ENCODE measurements at regions not wholly inside any gene's neighbourhood (a gene's known extent, or its start where the extent isn't known, plus 50 kb on each side); places are given as distances from the start of the nearest gene placed in this dataset.
"Not testable (repeated sequence)": the region's sequence is repeated elsewhere in the genome, so short reads cannot be mapped to it uniquely, and the experiment has no call there.

GRCh38 chr2:184444217-184444616 is 154.1 kb upstream of the ZNF804A start:
- H3K4me1 Mint-ChIP-seq = no peaks in the 10 kb centered on the region
- no peak overlapping the region for H3K27ac Mint-ChIP-seq
- peaks cover 2 to 15% (median 8%) of the 10 kb centered on the region in 6 donors for H3K9me3 Mint-ChIP-seq
- no peak overlapping the region for H3K4me3 Mint-ChIP-seq
- DNase-seq = no peak
- no peaks in the 10 kb centered on the region for H3K27me3 Mint-ChIP-seq (ENCODE audit: low read depth in 3 of 3)
- no peaks in the 10 kb centered on the region for H3K36me3 Mint-ChIP-seq

DNA sequence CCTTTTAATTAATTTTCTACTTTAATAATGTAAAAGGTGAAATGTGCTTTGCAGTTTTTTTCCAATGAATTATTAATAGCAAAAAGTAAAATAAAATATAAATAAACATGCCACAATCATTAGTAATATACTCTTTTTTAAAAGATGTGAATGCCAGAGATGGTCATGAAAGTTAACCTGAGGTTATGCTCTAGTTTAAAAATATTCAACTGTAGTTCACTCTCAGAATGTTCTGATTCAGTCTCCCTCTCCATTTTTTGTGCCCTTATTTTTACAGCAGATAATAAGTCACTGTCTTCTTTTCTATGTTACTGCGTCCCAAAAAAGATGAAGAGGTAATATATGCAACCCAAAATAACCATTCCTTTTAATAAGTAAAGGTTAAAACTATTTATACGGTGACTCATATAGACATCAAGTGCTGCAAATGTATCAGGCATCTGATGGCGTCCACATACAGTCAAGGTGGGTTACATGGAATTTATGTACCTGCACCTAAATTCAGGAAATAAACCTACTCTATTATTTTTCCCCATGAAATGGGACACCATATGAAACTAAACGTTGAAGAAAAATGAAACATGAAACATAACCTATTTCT is 153.6 kb upstream of the ZNF804A start:
- H3K4me3 Mint-ChIP-seq = no peak overlapping the region
- H3K27ac Mint-ChIP-seq = no peak overlapping the region
- H3K9me3 Mint-ChIP-seq = peaks cover 2 to 18% (median 10%) of the 10 kb centered on the region in 6 donors
- no peaks in the 10 kb centered on the region for H3K4me1 Mint-ChIP-seq
- no peaks in the 10 kb centered on the region for H3K36me3 Mint-ChIP-seq
- H3K27me3 Mint-ChIP-seq (ENCODE audit: low read depth in 3 of 3) = no peaks in the 10 kb centered on the region
- no peak for DNase-seq

DNA sequence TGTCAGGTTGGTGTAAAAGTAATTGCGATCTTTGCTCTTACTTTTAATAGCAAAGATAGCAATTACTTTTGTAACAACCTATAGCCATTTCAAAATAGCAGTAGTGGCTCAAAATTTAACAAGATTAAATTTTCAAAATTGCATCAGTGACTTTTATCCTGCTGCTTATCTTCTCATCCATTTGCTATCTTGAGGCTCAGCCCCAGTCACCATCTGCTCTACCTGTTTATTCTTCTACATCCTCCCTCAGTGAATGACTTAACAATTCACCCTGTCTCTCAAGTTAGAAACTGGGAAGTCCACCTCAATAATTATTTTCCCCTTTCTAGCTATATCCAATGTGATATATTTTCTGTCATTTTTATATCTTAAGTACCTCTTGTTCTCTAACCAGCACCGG is 148.6 kb upstream of the ZNF804A start:
- Mint-ChIP-seq H3K27ac (no peak overlapping the region), H3K36me3 (no peaks in the 10 kb centered on the region), H3K4me1 (no peaks in the 10 kb centered on the region), H3K4me3 (no peak overlapping the region), H3K9me3 (peaks cover 6 to 25% (median 17%) of the 10 kb centered on the region in 6 donors), H3K27me3 (ENCODE audit: low read depth in 3 of 3) (no peaks in the 10 kb centered on the region)
- no peak for DNase-seq

DNA sequence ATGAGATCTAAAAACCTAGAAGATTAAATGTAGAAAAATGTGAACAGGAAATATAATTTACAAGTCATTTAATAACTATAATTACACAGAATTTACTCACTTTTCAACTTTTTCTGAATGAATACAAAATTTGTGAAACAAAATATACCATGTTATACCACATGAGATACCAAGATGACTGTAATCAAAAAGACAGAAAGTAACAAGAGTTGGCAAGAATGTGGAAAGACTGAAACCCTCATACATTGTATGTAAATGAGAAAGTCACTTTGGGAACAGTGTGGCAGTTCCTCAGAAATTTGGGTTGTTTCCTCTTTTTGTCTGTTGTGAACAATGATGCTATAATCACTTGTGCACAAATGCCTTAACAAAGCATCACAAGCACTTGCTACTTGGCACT is 145.4 kb upstream of the ZNF804A start:
- Mint-ChIP-seq H3K36me3 (no peaks in the 10 kb centered on the region), H3K4me1 (no peaks in the 10 kb centered on the region), H3K4me3 (no peak overlapping the region), H3K9me3 (peaks cover 12 to 42% (median 26%) of the 10 kb centered on the region in 6 donors), H3K27ac (no peak overlapping the region), H3K27me3 (ENCODE audit: low read depth in 3 of 3) (peaks cover 0 to 2% (median 0%) of the 10 kb centered on the region in 3 donors)
- DNase-seq = no peak

- no peak for DNase-seq
- H3K27me3 Mint-ChIP-seq (ENCODE audit: low read depth in 3 of 3) = peaks cover 0 to 2% (median 0%) of the 10 kb centered on the region in 3 donors
- no peaks in the 10 kb centered on the region for H3K4me1 Mint-ChIP-seq
- H3K9me3 Mint-ChIP-seq = peaks cover 11 to 40% (median 16%) of the 10 kb centered on the region in 6 donors
- H3K27ac Mint-ChIP-seq = no peak overlapping the region
- no peaks in the 10 kb centered on the region for H3K36me3 Mint-ChIP-seq
- no peak overlapping the region for H3K4me3 Mint-ChIP-seq
These were observed 142.7 kb upstream of the ZNF804A start for GRCh38 chr2:184455624-184456023.

GRCh38 chr2:184456693-184457092 is 141.6 kb upstream of the ZNF804A start:
- H3K4me3 Mint-ChIP-seq; H3K36me3 Mint-ChIP-seq; DNase-seq; H3K27me3 Mint-ChIP-seq (ENCODE audit: low read depth in 3 of 3); H3K27ac Mint-ChIP-seq; H3K4me1 Mint-ChIP-seq: not testable (repeated sequence)
- H3K9me3 Mint-ChIP-seq = peaks cover 11 to 36% (median 13%) of the 10 kb centered on the region in 6 donors

- H3K36me3 Mint-ChIP-seq = peaks cover 0 to 3% (median 0%) of the 10 kb centered on the region in 3 donors
- H3K4me1 Mint-ChIP-seq = no peaks in the 10 kb centered on the region
- no peak overlapping the region for H3K27ac Mint-ChIP-seq
- peaks cover 12 to 33% (median 19%) of the 10 kb centered on the region in 6 donors for H3K9me3 Mint-ChIP-seq
- peaks cover 0 to 2% (median 0%) of the 10 kb centered on the region in 3 donors for H3K27me3 Mint-ChIP-seq (ENCODE audit: low read depth in 3 of 3)
- no peak for DNase-seq
- H3K4me3 Mint-ChIP-seq = no peak overlapping the region
These were observed 135.0 kb upstream of the ZNF804A start for GRCh38 chr2:184463102-184463865.

DNA sequence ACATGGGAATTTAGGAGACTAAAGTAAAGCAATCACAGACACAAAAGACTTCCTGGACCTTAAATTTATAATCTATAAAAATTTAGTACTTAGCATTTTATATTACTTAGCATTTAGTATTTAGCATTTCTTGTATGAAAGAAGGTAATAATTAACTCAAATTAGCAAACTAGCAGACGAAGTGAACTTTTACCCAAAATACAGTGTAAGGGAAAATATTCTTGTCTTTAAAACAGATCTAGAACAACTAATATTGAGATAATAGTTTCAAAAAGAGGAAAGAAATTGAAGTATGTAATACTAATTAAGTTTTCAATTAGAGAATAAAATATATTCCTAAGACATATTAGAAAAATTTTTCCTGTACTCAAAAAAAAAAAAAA is 134.5 kb upstream of the ZNF804A start:
- no peak for DNase-seq
- H3K27ac Mint-ChIP-seq = no peak overlapping the region
- H3K4me1 Mint-ChIP-seq = no peaks in the 10 kb centered on the region
- peaks cover 0 to 3% (median 0%) of the 10 kb centered on the region in 3 donors for H3K36me3 Mint-ChIP-seq
- peaks cover 0 to 2% (median 0%) of the 10 kb centered on the region in 3 donors for H3K27me3 Mint-ChIP-seq (ENCODE audit: low read depth in 3 of 3)
- H3K4me3 Mint-ChIP-seq = no peak overlapping the region
- peaks cover 12 to 38% (median 19%) of the 10 kb centered on the region in 6 donors for H3K9me3 Mint-ChIP-seq

DNA sequence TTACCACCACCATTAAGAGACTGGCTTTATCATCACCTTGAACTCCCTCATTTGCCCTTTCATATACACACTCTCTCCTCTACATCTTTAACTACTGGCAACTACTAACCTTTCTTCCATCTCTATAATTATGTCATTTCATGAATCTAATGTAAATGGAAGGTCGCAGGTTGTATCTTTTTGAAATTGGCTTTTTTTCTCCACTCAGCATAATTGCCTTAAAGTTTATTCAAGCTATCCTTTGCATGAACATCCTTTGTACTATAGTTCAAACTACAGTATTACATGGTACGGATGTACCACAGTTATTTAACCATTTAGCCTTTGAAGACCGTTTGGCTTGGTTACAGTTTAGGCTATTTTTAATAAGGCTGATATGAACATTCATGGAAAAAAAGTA is 129.5 kb upstream of the ZNF804A start:
- Mint-ChIP-seq H3K27me3 (ENCODE audit: low read depth in 3 of 3) (peaks cover 0 to 5% (median 2%) of the 10 kb centered on the region in 3 donors), H3K9me3 (peaks cover 19 to 41% (median 29%) of the 10 kb centered on the region in 6 donors), H3K4me3 (no peak overlapping the region), H3K27ac (no peak overlapping the region), H3K36me3 (peaks cover 0 to 3% (median 0%) of the 10 kb centered on the region in 3 donors), H3K4me1 (no peaks in the 10 kb centered on the region)
- no peak for DNase-seq

DNA sequence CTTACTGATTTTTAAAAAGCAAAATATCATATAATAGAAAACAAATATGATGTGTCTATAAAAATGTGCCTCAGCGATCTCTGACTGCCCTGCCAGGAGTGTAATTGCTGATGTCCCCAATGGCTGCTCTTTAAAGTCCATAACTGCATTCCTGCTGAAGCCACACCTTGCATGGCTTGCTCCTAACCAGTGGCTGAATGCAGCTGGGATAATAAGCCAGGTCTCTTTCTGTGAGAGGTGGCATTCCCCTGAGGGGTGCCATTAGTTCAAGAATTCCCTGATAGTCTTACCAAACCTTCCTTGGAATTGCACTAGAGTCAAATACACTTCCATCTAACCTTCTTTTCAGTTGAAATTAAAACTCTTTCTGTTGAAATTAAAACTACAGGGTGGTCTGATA is 125.8 kb upstream of the ZNF804A start:
- Mint-ChIP-seq H3K9me3 (peaks cover 12 to 41% (median 25%) of the 10 kb centered on the region in 6 donors), H3K4me1 (no peaks in the 10 kb centered on the region), H3K27ac (no peak overlapping the region), H3K4me3 (no peak overlapping the region), H3K27me3 (ENCODE audit: low read depth in 3 of 3) (peaks cover 0 to 3% (median 3%) of the 10 kb centered on the region in 3 donors), H3K36me3 (no peaks in the 10 kb centered on the region)
- no peak for DNase-seq

DNA sequence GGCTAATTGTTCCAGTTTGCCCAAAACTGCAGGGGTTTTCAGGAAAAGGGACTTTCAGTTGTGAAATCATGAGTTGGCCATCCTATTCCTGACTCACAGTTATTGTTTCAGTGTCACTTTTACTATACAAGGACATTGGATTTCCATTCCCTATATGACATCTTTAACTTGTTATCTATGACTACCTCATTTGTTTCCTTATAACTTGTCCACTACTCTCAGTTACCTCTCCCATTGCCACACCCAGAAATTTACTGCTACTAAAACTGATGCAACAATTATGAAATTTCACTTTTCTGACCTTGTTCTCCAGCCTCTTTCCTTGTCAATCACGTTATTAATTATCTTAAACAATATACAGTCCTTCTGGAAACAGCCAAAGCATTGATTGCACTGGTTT is 116.5 kb upstream of the ZNF804A start:
- Mint-ChIP-seq H3K4me1 (no peaks in the 10 kb centered on the region), H3K27ac (no peak overlapping the region), H3K27me3 (ENCODE audit: low read depth in 3 of 3) (no peaks in the 10 kb centered on the region), H3K36me3 (no peaks in the 10 kb centered on the region), H3K9me3 (peaks cover 4 to 48% (median 30%) of the 10 kb centered on the region in 6 donors), H3K4me3 (no peak overlapping the region)
- DNase-seq = no peak

GRCh38 chr2:184498936-184499335 is 99.4 kb upstream of the ZNF804A start:
- peaks cover 8 to 36% (median 23%) of the 10 kb centered on the region in 6 donors for H3K9me3 Mint-ChIP-seq
- H3K27ac Mint-ChIP-seq = no peak overlapping the region
- H3K27me3 Mint-ChIP-seq (ENCODE audit: low read depth in 3 of 3) = no peaks in the 10 kb centered on the region
- no peaks in the 10 kb centered on the region for H3K36me3 Mint-ChIP-seq
- H3K4me3 Mint-ChIP-seq = no peak overlapping the region
- no peak for DNase-seq
- H3K4me1 Mint-ChIP-seq = no peaks in the 10 kb centered on the region

- Mint-ChIP-seq H3K4me3 (no peak overlapping the region), H3K36me3 (no peaks in the 10 kb centered on the region), H3K27me3 (ENCODE audit: low read depth in 3 of 3) (no peaks in the 10 kb centered on the region), H3K9me3 (peaks cover 0 to 15% (median 9%) of the 10 kb centered on the region in 6 donors), H3K27ac (no peak overlapping the region), H3K4me1 (no peaks in the 10 kb centered on the region)
- DNase-seq = no peak
These were observed 94.1 kb upstream of the ZNF804A start for GRCh38 chr2:184504252-184504651.

- Mint-ChIP-seq H3K27me3 (ENCODE audit: low read depth in 3 of 3) (no peaks in the 10 kb centered on the region), H3K4me3 (no peak overlapping the region), H3K9me3 (peaks cover 6 to 37% (median 13%) of the 10 kb centered on the region in 6 donors), H3K4me1 (no peaks in the 10 kb centered on the region), H3K36me3 (no peaks in the 10 kb centered on the region), H3K27ac (no peak overlapping the region)
- DNase-seq = no peak
These were observed 91.1 kb upstream of the ZNF804A start for GRCh38 chr2:184507254-184507653.

Data from immature natural killer cell (primary cell).